GM21526 (cell line): ENCODE measurements at regions not wholly inside any gene's neighbourhood (a gene's known extent, or its start where the extent isn't known, plus 50 kb on each side); places are given as distances from the start of the nearest gene placed in this dataset.
"Not testable (repeated sequence)": the region's sequence is repeated elsewhere in the genome, so short reads cannot be mapped to it uniquely, and the experiment has no call there.

Experiments
- ATAC-seq: cut with Tn5 transposase; IDR thresholded peaks from one replicate; pipeline ENCODE4 v1.9.1; 2021; ENCODE audit warnings: moderate library complexity; ENCODE audit not compliant: unreplicated experiment, low FRiP score

DNA sequence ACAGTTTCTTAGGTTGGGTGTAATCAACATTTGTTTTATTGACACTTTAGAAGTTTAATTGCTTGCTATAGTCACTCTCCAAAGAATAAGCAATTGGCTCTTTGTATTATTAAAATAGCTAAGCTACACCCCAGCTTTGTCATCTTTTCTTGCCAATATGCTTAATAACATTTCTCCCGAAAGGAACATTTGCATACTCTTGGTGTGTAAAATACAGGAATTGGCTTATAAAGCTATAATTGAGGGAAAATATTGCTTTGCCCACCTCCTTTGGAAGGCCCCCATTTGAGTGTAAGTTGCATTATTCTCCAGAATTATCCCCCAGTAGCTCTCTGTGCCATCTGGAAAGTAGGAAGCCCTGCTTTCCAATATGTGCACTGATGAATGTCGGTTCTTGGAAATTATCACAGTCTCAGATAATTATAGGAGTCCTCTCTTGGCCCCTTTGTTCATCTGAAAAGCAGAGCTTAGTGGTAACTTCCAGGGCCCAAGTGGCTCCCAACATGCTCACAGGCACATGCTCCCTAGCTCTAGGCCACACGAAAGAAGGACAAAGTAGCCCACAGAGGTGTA is 92.4 kb upstream of the B3GAT2 start:
- ATAC-seq: no peak

DNA sequence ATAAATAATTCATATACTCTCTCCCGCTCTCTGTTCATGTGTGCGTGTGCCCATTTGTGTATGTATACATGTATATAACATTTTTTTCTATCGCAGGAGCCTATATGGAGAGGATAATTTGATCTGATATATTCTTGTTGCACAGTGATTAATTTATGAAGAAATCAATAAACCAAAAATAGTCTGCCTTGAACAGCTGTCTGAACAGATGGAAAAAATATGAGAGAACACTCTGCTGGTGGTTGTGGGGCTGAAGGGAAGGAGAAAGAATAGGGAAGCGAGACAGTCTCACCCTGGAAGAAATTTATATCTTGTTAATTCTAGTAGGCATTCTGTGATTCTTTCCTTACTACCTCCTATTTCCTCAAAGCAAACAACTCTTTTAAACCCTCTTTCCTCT is 96.6 kb upstream of the B3GAT2 start:
- ATAC-seq: no peak

DNA sequence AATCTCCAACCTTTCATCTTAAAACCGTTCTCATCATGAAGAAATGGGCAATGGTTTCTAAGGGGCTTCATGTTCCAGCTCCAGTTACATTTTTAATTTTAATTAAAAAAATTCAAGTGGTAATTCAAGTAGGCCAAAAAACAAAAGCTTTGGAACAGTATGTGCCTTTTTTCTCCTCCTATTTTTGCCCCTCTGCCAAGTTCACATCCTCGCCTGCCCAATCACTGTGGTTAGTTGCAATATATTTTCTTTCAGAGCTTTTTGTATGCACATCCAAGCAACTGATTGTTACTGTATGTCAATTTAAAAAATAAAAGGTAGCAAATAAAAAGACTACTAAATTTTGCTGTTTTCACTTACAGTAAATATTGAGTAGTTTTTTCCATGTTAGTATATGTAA is 99.8 kb upstream of the B3GAT2 start:
- no peak for ATAC-seq

DNA sequence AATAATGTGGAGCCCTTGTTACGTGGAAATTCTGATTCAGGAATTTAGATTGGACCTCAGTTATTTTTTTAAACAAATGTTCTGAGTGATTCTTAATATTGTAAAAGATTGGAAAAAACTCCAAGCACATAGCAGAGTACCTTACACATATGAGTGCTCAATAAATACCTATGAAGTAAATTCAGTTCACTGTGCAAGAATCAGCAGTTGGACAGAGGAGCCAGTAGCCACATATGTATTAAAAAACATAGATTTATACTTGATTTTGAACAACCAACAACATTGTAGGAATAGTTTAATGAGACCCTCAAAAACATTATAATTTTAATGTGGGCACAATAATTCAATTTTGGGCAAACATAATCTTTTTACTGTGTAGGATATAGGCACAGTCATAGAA is 109.3 kb upstream of the B3GAT2 start:
- no peak for ATAC-seq

DNA sequence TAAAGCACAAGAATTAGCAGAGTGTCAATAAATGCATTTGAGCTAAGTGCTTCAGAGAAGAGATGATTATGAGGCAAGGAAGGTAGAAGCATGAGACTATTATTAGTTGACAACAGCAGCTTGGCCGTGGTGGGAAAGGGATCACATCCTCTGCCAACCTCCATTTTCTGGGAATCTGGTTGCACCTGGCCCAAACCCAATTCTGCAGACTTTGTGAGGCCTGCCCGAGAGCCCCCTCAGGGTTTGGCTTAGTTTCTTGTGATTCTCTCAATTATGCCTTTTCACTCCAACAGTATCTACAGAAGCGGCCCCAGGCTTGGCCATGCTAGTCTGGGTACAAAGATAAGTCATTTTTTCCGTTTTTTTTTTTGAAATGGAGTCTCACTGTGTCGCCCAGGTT is 111.0 kb upstream of the B3GAT2 start:
- no peak for ATAC-seq

DNA sequence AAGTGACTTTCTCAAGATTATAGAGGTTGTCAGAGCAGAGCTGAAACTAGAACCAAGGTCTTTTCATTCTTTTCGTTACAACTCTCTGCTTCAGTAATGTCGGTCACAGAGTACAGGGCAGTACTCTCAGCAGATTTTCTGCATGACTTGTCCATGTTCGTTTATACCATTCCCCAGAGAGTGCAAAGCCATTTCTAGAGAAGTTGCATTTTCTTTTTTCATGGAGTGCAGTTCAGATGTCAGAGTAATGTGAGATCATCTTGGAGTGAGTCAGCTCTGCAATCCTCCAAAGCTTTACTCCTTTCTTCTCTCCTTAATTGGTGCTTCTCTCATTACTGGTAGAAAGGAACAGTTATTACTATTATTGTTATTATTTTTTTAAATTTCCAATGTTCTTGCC is 115.6 kb upstream of the B3GAT2 start:
- ATAC-seq: no peak

DNA sequence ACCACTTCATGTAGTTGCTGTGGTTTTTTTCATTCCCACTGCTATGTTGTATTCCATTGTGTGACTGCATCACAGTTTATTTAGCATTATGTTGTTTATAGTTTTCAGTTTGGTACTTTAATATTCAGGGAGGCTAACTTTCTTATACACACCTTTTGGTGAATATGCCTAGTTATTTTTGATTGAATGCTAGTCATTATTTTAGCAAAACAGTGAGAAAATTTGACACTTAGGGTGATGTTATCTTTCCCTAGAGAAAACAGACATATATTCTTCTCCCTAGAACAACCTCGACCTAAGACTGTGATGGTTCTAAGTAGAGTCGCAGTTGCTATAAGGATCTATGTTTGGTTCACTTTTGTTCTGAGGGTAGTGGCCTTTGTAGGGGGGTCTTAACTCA is 120.8 kb upstream of the B3GAT2 start:
- ATAC-seq: no peak

DNA sequence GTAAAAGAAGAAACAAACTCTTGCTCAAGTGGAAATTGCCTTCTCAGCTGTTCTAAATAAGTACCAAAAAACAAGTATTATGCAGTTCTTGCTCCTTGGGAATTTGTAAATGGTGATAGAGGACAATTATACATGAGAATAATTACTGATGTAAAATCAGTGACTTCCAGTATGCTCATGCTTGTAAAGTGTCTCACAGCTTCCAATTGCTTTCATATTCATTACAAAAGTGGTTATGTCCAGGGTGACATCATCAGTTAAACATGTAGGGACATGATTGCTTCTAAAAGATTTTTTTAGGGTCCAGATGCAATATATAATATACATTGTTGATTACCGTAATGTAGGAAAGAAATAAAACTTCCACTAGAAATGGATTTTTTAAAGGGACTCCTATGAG is 122.8 kb upstream of the B3GAT2 start:
- no peak for ATAC-seq

DNA sequence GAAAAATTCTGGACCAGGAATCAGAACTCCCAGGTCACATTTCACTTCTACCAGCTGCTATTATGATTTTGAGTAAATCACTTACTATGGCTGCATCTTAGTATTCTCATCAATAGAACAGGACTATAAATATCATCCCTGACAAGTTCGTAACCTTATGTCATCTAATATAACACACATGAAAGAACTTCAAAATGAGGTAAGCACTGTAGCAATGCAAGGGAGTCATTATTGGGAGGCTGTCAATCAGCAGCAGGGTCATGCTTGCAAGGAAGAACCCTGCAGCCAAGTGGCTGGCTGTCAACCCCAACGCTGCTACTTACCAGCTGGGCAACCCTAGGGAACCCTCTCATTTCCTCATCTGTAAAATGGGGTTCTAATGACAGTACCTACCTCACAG is 123.3 kb upstream of the B3GAT2 start:
- ATAC-seq: no peak

DNA sequence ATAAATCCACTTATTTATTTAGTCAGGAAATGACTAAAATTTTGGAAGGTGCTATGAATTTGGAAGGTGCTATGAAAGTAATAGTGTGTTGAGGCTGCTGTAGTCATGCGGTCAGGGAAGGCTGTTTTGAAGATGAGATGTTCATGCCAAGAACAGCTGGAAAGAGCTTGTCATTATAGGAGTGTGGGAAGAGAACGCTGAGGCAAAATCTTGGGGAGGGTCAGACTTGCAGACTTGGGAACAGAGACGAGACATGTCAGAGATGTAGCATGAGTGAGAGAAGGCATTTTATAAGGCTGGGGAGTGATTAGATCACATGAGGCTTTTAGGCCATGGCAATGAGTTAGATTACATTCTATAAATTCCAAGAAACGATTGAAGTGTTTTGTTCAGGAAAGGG is 124.0 kb upstream of the B3GAT2 start:
- no peak for ATAC-seq

DNA sequence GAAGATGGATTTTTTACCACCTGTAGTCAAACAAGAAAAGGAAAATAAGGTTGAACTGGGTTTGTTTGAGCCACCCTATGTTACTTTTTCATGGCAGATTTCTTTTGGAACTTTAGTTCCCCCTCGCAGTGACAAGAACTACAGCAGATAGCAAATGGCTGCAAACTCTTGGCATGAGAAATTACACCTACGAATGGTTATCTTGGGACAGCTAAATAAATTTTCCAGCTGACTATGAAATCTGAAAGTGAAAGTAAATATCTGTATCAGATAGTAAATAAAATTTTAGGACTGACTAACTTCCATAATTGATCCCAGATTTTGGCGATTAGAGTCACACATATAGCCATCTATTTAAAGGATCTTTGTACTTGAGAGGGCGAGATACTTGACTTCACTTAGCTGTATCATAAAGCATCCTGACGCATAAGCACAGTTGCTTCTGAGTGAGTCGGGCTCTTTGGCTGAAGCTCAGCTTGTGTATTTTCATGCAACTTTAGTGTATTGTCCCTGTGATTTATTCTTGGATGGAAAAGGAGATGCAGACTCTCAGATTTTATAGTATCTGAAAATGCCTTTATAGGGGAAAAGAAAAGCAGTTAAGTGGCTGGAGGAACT is 125.3 kb upstream of the B3GAT2 start:
- ATAC-seq: no peak

DNA sequence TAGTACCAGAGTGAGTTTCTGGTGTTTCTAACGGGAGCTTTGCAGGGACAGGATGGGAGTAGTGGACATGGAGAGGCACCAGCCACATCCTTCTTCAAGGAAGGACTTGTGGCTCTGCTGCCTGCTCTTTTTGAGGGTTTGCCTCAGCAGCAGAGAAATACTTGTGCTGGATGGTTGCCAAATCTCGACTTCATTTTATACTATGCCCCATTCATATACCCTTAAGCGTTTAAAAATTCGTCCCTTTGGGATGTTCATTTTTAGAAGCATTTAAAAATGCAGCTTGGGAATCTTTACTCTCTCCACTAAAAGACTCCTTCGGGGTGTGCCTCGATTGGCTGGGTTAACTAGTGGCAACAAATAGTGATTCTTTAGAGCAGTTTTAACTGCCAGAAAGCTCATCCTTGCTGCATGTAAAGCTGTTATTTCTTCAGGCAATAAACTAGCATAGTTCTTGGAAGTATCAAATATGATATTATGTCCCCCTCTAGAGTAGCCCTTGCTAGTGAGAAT is 126.5 kb upstream of the B3GAT2 start:
- no peak for ATAC-seq

DNA sequence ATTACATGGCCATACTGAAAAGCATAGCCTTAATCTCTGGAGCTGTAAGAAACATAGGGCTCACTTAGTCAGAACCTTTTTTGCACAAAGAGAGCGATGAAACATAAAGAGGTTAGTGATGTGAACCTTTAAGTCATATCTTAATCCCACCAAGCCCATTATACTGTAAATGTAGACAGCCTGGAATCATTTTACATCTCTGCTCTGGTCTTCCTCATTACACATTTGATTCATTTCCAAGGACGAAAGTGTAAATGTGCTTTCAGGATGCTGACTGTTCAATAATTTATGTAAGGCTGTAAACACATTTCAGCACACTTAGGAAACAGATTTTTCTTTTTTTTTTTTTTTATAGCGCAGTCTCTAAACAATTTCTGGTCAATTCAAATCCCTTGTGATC is 131.3 kb upstream of the B3GAT2 start:
- no peak for ATAC-seq

DNA sequence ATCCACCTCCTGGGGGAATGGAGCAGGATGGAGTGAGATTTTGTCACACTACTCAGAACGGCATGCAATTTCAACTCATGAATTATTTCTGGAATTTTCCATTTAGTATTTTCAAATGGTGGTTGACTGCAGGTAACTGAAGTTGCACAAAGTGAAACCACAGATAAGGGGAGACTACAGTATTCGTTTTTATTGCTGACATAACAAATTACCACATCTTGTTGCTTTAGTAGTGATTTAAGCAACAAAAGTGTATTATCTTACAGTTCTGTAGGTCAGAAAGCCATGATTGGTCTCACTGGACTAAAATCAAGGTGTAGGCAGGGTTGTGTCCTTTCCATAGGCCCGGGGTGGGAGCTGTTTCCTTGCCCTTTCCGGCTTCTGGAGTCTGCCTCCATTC is 133.4 kb upstream of the B3GAT2 start:
- ATAC-seq: no peak

DNA sequence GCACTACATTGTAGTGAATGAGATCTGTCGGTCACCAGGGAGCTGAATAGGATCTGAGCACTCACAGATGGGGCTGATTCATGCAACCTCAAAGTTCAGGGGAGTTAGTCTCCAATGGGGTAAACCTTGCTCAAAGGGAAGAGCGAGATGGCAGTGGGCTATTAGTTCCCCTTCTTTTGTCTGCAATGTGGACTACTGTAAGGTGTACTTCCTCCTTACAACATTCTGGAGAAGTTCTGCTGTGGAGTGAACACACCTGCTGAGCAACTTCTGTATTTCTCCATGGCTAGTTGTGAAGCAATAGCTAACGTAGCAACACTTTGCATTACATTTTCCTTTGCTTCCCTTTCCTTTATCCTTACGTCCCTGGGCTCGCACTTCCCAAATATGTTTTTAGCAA is 134.3 kb upstream of the B3GAT2 start:
- no peak for ATAC-seq

DNA sequence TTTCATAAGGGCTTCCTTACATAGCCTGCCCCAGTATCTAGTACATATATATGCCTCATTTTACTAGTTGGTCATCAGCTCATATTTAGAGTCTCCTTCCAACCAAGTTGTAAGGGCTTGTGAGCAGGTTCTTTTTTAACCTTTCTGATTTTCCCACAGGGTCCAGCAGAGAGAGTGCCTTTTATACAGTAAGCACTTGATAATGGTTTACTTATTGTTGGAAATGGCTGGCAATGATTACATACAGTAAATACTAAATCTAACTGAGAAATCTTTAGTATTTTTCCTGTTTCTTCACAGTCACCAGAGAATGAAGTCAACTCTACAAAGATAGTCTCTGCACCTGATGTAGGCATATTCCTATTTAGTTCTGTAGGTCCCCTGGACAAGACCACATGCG is 135.1 kb upstream of the B3GAT2 start:
- ATAC-seq: no peak

DNA sequence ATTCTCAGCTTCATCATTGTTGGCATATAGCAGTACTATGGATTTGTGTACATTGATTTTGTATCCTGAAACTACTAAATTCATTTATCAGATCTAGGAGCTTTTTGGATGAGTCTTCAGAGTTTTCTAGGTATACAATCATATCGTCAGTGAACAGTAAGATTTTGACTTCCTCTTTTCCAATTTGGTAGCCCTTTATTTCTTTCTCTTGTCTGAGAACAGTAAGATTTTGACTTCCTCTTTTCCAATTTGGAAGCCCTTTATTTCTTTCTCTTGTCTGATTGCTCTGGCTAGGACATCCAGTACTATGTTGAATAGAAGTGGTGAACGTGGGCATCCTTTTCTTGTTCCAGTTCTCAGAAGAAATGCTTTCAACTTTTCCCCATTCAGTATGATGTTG is 140.4 kb upstream of the B3GAT2 start:
- not testable (repeated sequence) for ATAC-seq

DNA sequence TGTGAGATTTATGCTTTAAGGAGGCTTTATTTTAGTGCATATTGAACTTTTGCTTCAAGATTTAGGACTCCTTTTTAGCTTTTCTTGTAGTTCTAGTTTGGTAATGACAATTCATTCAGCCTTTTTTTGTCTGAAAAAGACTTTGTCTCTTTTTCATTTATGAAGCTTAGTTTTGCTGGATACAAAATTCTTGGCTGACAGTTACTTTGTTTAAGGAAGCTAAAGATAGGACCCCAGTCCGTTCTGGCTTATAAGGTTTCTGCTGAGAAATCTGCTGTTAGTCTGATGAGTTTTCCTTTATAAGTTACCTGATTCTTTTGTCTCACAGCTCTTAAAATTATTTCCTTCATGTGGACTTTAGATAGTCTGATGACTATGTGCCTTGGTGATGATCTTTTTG is 142.8 kb upstream of the B3GAT2 start:
- ATAC-seq: no peak

DNA sequence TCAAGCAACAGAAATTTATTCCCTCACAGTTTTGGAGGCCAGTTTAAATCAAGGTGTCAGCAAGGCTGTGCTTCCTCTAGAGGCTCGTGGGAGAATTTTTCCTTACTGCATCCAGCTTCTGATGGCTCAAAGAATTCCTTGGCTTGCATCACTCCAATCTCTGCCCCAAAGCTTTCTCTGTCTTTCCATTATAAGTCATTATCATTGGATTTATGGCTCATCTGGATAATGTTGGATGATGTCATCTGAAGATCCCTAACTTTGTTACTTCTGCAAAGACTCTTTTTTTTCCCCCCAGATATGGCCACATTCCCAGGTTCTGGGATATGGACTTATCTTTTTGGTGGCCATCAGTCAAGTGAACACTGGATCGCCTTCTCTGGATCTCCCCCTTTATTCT is 146.3 kb upstream of the B3GAT2 start:
- ATAC-seq: no peak

DNA sequence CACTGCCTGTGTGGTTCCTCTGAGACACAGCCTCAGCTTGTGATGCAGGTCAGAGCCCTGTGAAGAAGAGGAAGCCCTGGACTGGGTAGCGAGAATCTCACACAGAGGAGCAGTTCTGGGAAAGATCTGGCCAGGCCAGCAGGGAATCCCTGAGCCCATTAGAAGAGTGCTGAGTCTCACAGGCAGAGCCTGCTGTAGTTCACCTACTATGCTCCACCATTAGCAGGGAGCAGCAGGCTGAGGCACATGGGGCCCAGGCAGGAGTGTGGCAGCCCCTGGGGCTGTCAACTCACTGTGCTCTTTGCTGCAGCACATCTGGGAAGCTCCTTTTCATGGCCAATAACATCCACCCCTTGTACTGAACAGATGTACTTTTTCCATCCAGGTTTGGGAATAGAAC is 146.8 kb upstream of the B3GAT2 start:
- ATAC-seq: no peak

DNA sequence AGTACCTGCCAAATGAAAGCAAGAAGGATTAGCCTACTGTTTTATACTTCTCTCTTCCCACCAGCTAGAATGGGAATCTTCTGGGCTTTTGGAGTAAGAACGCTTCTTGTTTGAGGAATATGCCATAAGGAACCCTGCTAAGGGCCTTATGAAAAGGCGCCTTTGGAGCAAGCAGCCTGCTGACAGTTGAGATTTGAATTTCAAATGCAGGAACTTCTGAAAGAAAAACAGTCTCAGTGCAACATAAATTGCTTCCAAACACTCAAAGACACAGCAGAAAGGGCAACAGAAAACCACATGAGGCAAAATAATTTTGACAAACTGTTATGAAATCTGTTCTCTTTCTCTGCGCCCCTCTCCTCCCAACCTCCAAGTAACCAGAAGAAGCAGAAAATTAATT is 149.4 kb upstream of the B3GAT2 start:
- ATAC-seq: no peak

DNA sequence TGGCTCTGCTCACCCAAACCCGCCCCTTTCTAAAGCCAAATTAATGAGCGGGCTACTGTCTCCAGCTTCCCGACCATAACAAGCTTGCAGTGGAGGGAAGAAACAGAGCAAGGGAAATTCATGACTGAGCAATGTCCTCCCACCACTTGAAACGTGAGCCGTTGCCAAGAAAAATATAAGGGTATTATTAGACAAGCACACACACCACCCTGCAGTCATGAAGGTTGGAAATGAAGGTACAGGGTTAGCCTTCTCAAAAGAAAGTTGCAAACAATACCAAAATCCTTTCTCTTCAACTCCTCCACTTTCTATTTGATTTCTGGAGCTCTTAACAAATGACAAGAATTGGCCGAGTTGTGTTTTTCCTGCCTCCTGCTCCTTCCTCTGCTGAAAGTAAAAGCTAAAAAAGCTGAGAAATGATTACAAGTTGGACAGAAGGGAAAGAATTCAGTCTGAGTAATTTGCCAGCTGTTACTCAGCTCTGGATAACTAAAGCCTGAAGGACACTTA is 151.1 kb upstream of the B3GAT2 start:
- no peak for ATAC-seq

DNA sequence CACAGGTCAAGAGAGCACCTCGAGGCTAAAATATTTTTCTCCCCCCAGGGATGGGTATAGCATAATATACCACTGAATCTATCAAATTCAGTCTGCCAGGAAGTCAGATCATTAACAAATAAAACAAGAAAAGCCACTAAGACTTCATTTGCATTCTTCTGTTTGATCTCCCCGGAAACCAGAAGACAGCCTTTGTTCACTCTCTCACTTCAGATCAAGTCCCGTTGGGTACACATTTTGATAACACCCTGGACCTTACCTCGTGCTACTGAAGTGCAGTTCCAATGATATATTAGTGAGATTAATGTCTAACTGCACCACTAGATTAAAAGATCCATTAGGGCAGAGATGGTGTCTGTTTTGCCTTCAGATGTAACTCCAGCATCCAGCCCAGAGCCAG is 157.7 kb upstream of the B3GAT2 start:
- no peak for ATAC-seq
